NAMALWA (cell line): ENCODE measurements at regions not wholly inside any gene's neighbourhood (a gene's known extent, or its start where the extent isn't known, plus 50 kb on each side); places are given as distances from the start of the nearest gene placed in this dataset.
"Not testable (repeated sequence)": the region's sequence is repeated elsewhere in the genome, so short reads cannot be mapped to it uniquely, and the experiment has no call there.

ENCODE experiments used
- DNase-seq: peaks from one replicate; pipeline ENCODE4 v3.0.0-alpha.2; 2015; ENCODE audit warnings: low spot score

DNA sequence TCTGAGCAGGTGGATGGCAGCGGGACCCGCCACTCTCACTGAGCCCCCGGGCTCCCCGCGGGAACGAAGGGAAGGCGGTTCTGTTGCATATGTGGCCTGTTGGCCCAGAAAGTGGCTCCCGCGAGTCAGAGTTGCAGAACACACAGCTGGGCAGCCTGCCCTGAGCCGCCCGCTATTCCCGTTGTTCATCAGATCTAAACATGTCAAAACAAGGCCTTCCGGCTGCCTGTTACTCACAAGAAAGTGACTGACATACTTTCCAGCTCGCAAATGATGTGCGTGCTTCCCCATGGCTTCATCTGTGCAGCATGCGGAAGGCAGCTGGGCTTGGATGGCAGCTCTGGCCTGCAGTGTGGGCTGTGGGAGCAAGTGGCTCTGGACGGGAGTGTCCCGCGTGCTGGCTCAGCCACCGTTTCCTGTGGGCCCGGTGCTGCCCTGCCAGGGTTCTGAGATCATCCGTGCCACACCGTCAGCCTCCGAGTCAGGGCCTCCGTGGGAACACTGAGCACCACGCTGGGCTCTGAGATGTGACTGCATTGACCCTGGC, 227.3 kb downstream of the ERMARD start:
- DNase-seq: no peak

DNA sequence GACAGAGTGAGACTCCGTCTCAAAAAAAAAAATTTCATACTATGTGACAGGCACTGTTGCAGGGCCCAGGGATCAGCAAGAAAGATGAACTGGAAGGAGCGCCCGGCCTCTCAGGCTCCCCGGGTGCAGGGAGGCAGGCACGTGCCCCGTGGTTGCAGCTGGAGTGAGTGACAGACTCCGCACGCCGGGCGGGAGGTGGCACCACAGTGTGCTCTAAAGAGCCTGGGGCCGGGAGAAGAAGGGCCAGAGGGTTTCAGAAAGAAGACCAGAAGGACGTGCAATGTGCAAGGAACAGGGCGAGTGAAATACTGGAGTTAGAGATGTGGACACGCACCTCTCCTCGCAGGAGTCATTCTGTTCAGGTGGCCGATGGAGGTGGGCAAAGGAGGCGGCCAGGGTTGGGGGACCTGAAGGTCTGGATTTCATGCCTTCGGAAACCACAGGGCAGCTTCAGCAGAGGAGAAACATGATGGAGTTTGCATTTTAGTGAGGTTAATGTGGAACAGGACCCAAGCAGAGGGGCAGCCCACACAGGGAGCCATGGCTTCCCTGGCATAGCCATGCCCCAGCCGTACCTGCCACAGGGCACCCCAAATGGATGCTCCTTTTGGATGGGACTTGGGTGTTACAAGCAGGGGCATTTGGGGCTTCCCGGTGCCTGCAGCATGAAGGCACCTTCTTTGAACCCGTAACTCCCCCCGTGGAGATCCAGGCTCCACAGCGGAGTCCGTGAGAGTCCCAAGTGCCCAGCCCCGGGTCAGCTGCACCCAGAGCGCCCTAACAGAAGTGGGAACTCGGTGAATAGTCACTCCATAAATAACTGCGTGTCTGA, 226.2 kb downstream of the ERMARD start:
- no peak for DNase-seq

- DNase-seq: no peak
Observed at GRCh38 chr6:169976301-169977081, 225.1 kb downstream of the ERMARD start.

- DNase-seq: no peak
Observed at GRCh38 chr6:169975701-169976100, 224.3 kb downstream of the ERMARD start.

- no peak for DNase-seq
Observed at GRCh38 chr6:169975286-169975685, 223.9 kb downstream of the ERMARD start.

DNA sequence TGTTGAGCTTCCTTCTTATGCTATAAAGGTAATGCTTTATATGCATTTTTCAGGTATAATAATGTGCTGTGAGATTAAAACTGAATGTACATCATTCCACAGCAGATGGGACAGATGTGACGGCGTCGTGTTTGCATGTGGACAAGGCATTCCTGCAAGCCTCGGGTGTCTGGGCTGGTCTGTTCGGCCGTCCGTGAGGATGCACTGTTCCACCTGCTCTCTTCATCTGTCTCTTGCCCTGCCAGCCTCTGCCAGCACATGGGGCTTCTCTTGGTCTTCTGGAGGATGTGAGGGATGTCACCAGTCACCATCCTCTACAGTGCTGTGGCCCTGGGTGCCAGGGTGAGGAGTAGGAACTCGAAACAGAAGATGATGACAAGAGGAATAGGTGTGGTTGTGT, 223.2 kb downstream of the ERMARD start:
- DNase-seq: no peak

DNA sequence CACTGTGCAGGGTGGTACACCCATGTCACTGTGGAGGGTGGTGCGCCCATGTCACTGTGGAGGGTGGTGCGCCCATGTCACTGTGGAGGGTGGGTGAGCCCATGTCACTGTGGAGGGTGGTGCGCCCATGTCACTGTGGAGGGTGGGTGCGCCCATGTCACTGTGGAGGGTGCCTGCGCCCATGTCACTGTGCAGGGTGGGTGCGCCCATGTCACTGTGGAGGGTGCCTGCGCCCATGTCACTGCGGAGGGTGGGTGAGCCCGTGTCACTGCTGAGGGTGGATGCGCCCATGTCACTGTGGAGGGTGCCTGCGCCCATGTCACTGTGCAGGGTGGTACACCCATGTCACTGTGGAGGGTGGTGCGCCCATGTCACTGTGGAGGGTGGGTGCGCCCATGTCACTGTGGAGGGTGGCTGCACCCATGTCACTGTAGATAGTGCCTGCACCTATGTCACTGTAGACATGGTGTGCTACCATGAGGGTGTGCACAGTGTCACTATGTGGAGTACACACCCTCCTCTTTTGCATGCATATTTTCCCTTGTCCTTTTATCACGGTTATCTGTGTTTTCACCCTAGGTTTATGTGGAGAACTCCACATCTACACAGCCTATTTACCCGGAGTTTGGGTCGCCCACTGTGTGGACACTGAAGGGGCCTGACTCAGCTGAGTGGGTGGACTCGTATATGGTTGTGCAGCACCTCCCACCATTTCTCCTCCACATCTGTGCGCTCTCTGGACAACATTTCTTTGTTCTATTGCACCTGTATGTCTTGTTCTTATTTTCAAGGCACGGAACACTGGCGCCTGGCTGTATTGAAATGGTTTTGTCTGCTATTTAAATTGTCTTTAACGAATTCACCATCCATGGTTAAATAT, 222.4 kb downstream of the ERMARD start:
- not testable (repeated sequence) for DNase-seq

DNA sequence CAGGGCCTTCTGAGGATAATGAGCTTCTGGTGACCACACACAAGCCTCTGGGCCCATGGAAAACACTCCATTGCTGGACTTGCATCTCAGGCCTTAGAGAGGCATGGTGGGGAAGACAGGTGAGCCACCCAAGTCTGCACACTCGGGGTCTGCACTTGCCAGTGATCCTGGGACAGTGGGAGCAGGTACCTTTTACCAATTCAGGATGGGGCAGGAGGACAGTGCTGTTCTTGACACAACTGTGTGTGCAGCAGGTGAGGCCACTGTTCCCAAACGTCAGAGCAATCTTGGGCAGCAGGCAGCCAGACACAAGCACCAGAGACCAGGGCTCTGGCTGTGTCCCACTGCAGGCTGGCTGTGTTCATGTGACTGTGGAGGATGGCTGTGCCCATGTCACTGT, 221.3 kb downstream of the ERMARD start:
- no peak for DNase-seq

DNA sequence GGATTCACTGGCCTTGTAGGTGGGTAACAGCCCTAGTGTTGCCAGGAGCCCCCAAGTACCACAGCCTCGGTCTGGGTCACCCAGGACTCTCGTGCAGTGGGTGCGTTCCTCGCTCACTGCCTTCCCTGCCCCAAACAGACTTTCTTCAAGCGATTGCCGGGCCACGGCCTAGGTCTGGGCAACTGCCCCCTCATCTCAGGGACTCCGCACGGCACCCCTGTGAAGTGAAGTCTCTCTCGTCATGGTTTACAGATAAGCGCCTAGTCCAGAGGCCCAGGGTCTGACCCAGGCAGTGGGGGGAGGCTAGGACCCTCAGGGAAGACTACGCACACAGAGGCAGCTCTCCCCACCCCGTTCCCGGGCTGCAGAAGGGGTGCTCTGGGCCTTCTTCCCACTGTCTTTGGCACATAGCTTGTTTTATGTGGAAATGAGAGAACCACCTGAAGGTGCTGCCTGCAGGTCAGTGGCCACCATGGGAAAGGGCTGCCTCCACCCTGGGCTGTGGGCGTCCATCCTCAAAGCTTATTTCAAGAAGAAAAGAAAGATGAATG, 220.8 kb downstream of the ERMARD start:
- DNase-seq: no peak

DNA sequence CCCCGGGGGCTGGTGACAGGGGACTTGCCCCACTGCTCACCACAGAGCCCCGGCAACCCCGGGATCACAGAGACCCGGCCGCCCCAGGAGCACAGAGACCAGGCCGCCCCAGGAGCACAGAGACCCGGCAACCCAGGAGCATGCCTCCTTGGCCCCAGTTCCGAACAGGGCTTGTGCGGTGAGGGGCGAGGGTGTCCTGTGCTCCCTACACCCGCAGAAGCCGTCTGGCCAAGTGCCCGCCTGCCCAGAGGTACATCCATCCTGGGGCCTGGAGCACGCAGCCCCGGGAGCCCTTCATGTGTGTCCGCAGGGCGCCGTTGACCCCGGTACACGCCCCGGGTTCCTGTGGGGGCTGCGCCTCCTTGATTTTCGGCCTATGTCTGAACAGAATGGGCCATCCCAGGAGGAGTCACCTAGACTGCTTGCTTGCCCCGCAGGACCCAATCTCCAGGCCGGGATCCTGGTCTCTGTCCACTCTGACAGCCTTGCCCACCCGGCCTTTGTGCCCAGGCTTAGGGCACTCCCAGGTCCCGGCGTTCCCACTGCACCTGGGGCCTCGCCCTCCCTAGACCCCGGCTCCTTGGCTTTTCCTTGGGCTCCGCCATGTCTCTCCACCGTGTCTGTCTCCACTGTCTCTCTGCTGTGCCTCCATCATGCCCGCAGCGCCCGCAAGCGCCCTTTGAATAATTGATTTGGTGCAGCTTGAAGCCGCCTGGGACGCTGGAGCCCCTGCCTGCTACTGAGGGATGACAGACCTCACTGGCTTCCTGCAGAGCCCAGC, 219.8 kb downstream of the ERMARD start:
- no peak for DNase-seq

- no peak for DNase-seq
Observed at GRCh38 chr6:169970306-169970988, 219.0 kb downstream of the ERMARD start.

DNA sequence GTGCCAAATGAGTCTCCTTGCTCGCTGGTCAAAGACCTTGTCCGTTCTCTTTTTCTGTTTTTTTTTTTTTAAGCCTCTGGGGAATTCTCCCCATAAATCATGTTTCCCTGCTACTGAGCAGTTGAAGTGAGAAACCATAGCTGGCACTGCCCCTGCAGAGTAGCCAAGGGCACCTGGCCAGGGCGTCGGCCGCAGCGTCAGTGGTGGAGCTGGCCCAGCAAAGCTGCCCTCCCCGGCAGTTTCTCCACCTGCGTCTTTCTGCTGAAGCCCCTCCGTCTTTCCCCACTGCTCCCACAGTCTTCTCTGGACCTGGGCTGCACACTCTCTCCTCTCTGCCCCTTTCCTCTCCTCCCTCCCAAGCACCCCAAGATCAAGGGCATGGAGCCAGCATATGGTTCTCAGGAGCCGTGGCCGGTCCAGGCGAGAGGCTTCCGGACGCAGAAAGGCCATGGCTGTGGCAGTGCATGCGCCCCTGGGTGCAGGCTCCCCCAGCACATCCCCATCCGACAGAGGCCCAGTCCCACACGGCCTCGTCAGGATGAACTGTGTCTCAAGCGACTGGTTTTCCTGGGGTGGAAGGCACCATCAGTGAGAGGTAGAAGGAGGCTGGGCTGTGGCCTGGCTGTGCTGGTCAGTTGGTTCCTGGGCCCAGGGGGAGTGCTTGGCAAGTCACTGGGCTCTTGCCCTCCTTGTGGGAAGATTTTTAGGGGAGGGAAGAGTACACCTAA, 218.1 kb downstream of the ERMARD start:
- DNase-seq: no peak

- DNase-seq: no peak
Observed at GRCh38 chr6:169968541-169969270, 217.3 kb downstream of the ERMARD start.

DNA sequence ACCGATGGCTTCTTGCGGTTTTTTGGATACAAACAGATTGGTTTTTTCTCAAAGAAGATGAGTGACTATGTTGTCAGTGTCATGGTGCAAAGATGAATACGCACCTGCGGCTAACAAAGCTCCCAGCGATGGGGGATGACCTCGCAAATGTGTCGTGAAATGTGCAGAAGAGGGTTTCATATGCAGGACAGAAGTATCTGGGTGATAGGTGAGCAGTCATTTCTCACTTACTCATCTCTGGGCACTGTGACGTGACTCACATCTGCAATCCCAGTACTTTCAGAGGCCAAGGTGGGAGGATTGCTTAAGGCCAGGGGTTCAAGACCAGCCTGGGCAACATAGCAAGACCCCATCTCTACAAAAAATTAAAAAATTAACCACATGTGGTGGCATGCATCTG, 216.3 kb downstream of the ERMARD start:
- DNase-seq: no peak

DNA sequence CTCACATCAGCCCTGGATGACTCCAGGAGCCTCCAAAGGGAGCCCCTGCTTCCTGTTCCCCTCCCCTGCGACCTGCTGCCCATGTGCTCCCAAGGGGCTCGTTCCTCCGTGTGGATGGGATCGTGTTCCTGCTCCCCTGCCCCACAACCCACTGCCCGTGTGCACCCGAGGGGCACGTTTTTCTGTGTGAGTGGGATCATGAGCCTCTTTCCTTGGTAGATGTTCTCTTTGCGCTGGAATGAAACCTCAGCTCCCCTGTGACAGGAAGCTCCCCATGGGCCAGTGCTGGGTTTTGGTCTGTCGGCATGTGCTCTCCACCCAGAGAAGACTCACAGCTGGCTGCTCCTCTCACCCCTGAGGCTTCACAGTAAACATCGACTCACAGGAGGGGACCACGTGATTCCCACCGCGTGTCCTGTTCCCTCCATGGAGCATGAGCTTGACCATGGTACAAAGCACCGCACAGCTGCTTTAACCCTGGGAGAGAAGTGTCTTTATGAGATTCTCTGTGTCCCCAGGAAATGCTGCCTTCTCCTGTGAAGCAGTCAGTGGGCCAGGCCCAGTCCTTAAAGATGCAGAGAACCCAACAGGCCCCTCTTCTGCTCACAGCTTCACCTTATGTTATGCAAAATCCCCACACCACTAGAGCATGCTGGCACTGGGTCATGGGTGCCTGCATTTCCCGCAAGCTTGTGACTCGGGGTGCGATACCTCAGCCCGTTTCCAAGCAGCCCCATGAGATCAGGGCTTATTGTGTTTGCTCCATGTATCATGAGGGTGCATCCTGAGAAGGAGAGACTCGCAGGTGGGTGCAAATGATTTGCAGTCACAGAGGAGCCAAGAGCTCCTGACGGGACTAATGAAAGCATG, 215.1 kb downstream of the ERMARD start:
- no peak for DNase-seq

GRCh38 chr6:169965657-169966311, 214.4 kb downstream of the ERMARD start:
- DNase-seq: no peak

- DNase-seq: no peak
Observed at GRCh38 chr6:169965239-169965638, 213.8 kb downstream of the ERMARD start.
